ENCODE measurements at regions not wholly inside any gene's neighbourhood (a gene's known extent, or its start where the extent isn't known, plus 50 kb on each side); places are given as distances from the start of the nearest gene placed in this dataset.

DNA sequence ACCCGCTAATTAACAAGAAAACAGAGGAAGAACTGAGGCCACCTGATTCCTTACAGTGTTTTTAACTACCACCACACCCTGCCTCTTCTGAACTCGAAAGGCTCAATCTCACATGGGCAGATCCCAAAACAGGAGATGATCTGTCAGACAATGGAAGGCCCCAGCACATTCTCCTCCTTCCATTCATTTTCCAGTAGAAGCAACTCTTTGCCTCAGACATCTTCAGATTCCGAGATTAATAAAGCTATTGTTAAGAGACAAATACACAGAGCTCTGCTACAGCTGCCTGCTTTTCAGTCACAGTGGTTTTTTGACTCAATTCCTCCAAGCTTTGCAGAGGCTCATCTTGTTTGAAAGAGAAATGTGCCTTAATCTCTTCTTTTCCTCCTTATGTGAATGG is 127.2 kb upstream of the ADAMTSL1 start (continued):
- TF ChIP-seq CREB1 (IDR thresholded peaks at IDR 0.05) (no peak), CREB1 (CRISPR knock-in tag; IDR thresholded peaks at IDR 0.05) (no peak), ZNF274 (IDR thresholded peaks at IDR 0.05; ENCODE audit: borderline replicate concordance, low read depth, low read length) (no peak)

DNA sequence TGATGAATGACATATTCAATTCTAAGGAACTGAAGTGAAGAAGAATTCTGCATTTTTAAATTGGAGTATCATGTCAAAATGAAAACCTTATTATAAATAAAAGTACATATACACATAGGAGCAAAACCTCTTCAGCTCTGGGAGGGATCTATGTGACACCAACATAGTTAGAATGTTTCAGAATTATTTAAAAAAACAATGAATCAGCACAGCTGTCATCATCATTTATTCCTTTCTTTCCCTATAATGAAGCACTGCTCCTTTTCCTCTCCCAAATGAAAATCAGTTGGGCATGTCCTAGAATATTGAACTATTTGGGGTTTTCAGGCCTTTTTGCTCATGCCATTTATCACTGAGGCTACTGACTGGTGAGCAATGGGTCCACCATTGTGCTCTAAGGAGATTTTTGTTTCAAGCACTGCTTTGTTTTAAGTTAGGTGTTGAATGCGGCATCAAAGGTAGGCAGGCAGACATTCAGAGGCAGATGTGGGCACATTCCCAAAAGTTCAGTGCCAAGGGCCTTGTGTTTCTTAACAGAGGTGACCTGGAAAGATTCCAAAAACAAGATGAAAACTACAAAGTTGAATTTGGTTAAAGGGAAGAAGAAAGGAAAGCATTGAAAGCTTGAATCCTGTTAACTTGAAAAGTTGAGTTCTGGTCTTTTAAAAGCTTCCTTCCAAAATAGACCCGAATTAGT is 126.4 kb upstream of the ADAMTSL1 start:
- no peaks in the 10 kb centered on the region for H3K36me3 ChIP-seq (ENCODE audit: control insufficient read depth, insufficient read depth, low read length)
- in situ Hi-C loops (cut with MboI) (no loop called here), intact Hi-C loops (cut with micrococcal nuclease) (no loop called here)
- H3K27ac ChIP-seq (ENCODE audit: extremely low read depth, low read depth, low read length) = no peak overlapping the region
- DNase-seq (ENCODE audit: extremely low read depth in 1 of 4, low spot score in 3 of 4) (no peak), FAIRE-seq (no peak), ATAC-seq (no peak)
- H3K4me1 ChIP-seq (replicated peaks in 1 of 2; ENCODE audit: control insufficient read depth in 2 of 2, insufficient read depth in 2 of 2, low read length in 2 of 2) = no peaks in the 10 kb centered on the region
- no peak overlapping the region for H3K9ac ChIP-seq (ENCODE audit: insufficient read depth in 1 of 2, low read depth in 2 of 2, low read length in 2 of 2)
- no peak overlapping the region for H2AFZ ChIP-seq (ENCODE audit: low read depth, low read length)
- H4K20me1 ChIP-seq (replicated peaks; ENCODE audit: control insufficient read depth, insufficient read depth, low read length) = no peaks in the 10 kb centered on the region
- H3K4me2 ChIP-seq (ENCODE audit: insufficient read depth, low read length) = no peak overlapping the region
- no peak overlapping the region for H3K4me3 ChIP-seq
- no TSS peak for BruUV-seq (replicated peaks)
- H3K9me1 ChIP-seq (ENCODE audit: control insufficient read depth, insufficient read depth, low read length) = no peaks in the 10 kb centered on the region
- ChIA-PET POLR2A (no interaction called here), CTCF (ENCODE audit: low intra/inter-chr PET ratio) (no interaction called here)
- 0% methylated on average over 2 of the region's 2 CpGs for WGBS (ENCODE audit: insufficient coverage, low coverage, missing lambda C conversion rate)
- H3K79me2 ChIP-seq (ENCODE audit: control insufficient read depth, insufficient read depth, low read length) = no peaks in the 10 kb centered on the region
- H3K27me3 ChIP-seq (ENCODE audit: control insufficient read depth in 2 of 2, insufficient read depth in 2 of 2, low read length in 2 of 2) = no peaks in the 10 kb centered on the region
- no peaks in the 10 kb centered on the region for H3K9me3 ChIP-seq (replicated peaks; ENCODE audit: control insufficient read depth, insufficient read depth, low read depth, low read length)
- TF ChIP-seq CTBP1 (IDR thresholded peaks at IDR 0.05; ENCODE audit: borderline replicate concordance) (no peak), THRAP3 (IDR thresholded peaks at IDR 0.05; ENCODE audit: borderline replicate concordance) (no peak), ZNF778 (CRISPR knock-in tag; IDR thresholded peaks at IDR 0.05) (no peak), CREM (IDR thresholded peaks at IDR 0.05; ENCODE audit: low read depth) (no peak), BHLHE40 (IDR thresholded peaks at IDR 0.05; ENCODE audit: low read length) (no peak), NBN (IDR thresholded peaks at IDR 0.05; ENCODE audit: low read depth) (no peak), KDM1A (IDR thresholded peaks at IDR 0.05) (no peak), FIP1L1 (IDR thresholded peaks at IDR 0.05; ENCODE audit: low read depth, low read length, poor library complexity, severe bottlenecking) (no peak), KLF13 (tag; IDR thresholded peaks at IDR 0.05; ENCODE audit: borderline replicate concordance, low read depth) (no peak), CBX2 (IDR thresholded peaks at IDR 0.05; ENCODE audit: insufficient read depth, low read length, poor library complexity, severe bottlenecking) (no peak)
- TF ChIP-seq, protein P1, sequence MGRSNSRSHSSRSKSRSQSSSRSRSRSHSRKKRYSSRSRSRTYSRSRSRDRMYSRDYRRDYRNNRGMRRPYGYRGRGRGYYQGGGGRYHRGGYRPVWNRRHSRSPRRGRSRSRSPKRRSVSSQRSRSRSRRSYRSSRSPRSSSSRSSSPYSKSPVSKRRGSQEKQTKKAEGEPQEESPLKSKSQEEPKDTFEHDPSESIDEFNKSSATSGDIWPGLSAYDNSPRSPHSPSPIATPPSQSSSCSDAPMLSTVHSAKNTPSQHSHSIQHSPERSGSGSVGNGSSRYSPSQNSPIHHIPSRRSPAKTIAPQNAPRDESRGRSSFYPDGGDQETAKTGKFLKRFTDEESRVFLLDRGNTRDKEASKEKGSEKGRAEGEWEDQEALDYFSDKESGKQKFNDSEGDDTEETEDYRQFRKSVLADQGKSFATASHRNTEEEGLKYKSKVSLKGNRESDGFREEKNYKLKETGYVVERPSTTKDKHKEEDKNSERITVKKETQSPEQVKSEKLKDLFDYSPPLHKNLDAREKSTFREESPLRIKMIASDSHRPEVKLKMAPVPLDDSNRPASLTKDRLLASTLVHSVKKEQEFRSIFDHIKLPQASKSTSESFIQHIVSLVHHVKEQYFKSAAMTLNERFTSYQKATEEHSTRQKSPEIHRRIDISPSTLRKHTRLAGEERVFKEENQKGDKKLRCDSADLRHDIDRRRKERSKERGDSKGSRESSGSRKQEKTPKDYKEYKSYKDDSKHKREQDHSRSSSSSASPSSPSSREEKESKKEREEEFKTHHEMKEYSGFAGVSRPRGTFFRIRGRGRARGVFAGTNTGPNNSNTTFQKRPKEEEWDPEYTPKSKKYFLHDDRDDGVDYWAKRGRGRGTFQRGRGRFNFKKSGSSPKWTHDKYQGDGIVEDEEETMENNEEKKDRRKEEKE (IDR thresholded peaks at IDR 0.05; ENCODE audit: borderline replicate concordance in 1 of 2, control insufficient read depth in 1 of 2, low read depth in 2 of 2, low read length in 1 of 2) = no peak
- TF ChIP-seq, protein P2, sequence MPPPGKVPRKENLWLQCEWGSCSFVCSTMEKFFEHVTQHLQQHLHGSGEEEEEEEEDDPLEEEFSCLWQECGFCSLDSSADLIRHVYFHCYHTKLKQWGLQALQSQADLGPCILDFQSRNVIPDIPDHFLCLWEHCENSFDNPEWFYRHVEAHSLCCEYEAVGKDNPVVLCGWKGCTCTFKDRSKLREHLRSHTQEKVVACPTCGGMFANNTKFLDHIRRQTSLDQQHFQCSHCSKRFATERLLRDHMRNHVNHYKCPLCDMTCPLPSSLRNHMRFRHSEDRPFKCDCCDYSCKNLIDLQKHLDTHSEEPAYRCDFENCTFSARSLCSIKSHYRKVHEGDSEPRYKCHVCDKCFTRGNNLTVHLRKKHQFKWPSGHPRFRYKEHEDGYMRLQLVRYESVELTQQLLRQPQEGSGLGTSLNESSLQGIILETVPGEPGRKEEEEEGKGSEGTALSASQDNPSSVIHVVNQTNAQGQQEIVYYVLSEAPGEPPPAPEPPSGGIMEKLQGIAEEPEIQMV (tag; conservative IDR thresholded peaks at IDR 0.05; ENCODE audit: low read depth) = no peak
- TF ChIP-seq, protein P3, sequence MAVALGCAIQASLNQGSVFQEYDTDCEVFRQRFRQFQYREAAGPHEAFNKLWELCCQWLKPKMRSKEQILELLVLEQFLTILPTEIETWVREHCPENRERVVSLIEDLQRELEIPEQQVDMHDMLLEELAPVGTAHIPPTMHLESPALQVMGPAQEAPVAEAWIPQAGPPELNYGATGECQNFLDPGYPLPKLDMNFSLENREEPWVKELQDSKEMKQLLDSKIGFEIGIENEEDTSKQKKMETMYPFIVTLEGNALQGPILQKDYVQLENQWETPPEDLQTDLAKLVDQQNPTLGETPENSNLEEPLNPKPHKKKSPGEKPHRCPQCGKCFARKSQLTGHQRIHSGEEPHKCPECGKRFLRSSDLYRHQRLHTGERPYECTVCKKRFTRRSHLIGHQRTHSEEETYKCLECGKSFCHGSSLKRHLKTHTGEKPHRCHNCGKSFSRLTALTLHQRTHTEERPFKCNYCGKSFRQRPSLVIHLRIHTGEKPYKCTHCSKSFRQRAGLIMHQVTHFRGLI (CRISPR knock-in tag; IDR thresholded peaks at IDR 0.05) = no peak

All from K562 (cell line).